ENCODE measurements at regions not wholly inside any gene's neighbourhood (a gene's known extent, or its start where the extent isn't known, plus 50 kb on each side); places are given as distances from the start of the nearest gene placed in this dataset.
A peak's percentile ranks its signal among the peaks of the same experiment; 100 is the strongest.

- no peak overlapping the region for H3K4me3 ChIP-seq (ENCODE audit: low read length)
- TF ChIP-seq CTCF (conservative IDR thresholded peaks at IDR 0.05; ENCODE audit: low read depth, low read length) = no peak
- peak; percentile 25 for DNase-seq (ENCODE audit: low read depth)
Measured at GRCh38 chr14:98501836-98502235, 770.2 kb downstream of the BCL11B start.

- H3K4me3 ChIP-seq (ENCODE audit: low read length) = no peak overlapping the region
Measured at GRCh38 chr14:98503086-98503815, 768.7 kb downstream of the BCL11B start.

GRCh38 chr14:98507264-98507663 is 764.7 kb downstream of the BCL11B start:
- no peak for DNase-seq (ENCODE audit: low read depth)
- TF ChIP-seq CTCF (conservative IDR thresholded peaks at IDR 0.05; ENCODE audit: low read depth, low read length) = no peak
- H3K4me3 ChIP-seq (ENCODE audit: low read length) = no peak overlapping the region

More at GRCh38 chr14:98503086-98503815, 768.7 kb downstream of the BCL11B start:
- DNase-seq (ENCODE audit: low read depth) = no peak
- TF ChIP-seq CTCF (conservative IDR thresholded peaks at IDR 0.05; ENCODE audit: low read depth, low read length) = no peak

GRCh38 chr14:98510392-98510791 is 761.6 kb downstream of the BCL11B start:
- DNase-seq (ENCODE audit: low read depth) = no peak
- H3K4me3 ChIP-seq (ENCODE audit: low read length) = no peak overlapping the region
- no peak for TF ChIP-seq CTCF (conservative IDR thresholded peaks at IDR 0.05; ENCODE audit: low read depth, low read length)

GRCh38 chr14:98512501-98513251 is 759.3 kb downstream of the BCL11B start:
- no peak overlapping the region for H3K4me3 ChIP-seq (ENCODE audit: low read length)
- no peak for TF ChIP-seq CTCF (conservative IDR thresholded peaks at IDR 0.05; ENCODE audit: low read depth, low read length)
- no peak for DNase-seq (ENCODE audit: low read depth)

- no peak for TF ChIP-seq CTCF (conservative IDR thresholded peaks at IDR 0.05; ENCODE audit: low read depth, low read length)
- no peak overlapping the region for H3K4me3 ChIP-seq (ENCODE audit: low read length)
- DNase-seq (ENCODE audit: low read depth) = no peak
Measured at GRCh38 chr14:98513558-98513957, 758.4 kb downstream of the BCL11B start.

GRCh38 chr14:98514016-98514415 is 758.0 kb downstream of the BCL11B start:
- no peak overlapping the region for H3K4me3 ChIP-seq (ENCODE audit: low read length)
- no peak for DNase-seq (ENCODE audit: low read depth)
- TF ChIP-seq CTCF (conservative IDR thresholded peaks at IDR 0.05; ENCODE audit: low read depth, low read length) = no peak

Measured in retinal pigment epithelial cell (primary cell).